Activated CD4-positive, CD25-positive, alpha-beta regulatory T cell treated with anti-CD3 and anti-CD28 coated beads, Interleukin-2, amount 50 U/mL, for 72 hours (primary cell): ENCODE measurements at regions not wholly inside any gene's neighbourhood (a gene's known extent, or its start where the extent isn't known, plus 50 kb on each side); places are given as distances from the start of the nearest gene placed in this dataset.

Experiments
- DNase-seq: peaks from one replicate; pipeline ENCODE4 v3.0.0; 2021

- no peak for DNase-seq
Observed at GRCh38 chr7:130897515-130898419, 163.8 kb upstream of the KLF14 start.

GRCh38 chr7:130899071-130899560 is 165.1 kb upstream of the KLF14 start:
- no peak for DNase-seq

GRCh38 chr7:130899638-130900401 is 165.8 kb upstream of the KLF14 start:
- DNase-seq: no peak

GRCh38 chr7:130900471-130901076 is 166.6 kb upstream of the KLF14 start:
- no peak for DNase-seq

GRCh38 chr7:130901209-130901783 is 167.3 kb upstream of the KLF14 start:
- no peak for DNase-seq

- no peak for DNase-seq
Observed at GRCh38 chr7:130902755-130903357, 168.8 kb upstream of the KLF14 start.

GRCh38 chr7:130903358-130903974 is 169.5 kb upstream of the KLF14 start:
- DNase-seq: no peak

- DNase-seq: no peak
Observed at GRCh38 chr7:130904031-130904757, 170.2 kb upstream of the KLF14 start.

- no peak for DNase-seq
Observed at GRCh38 chr7:130904792-130905191, 170.8 kb upstream of the KLF14 start.

GRCh38 chr7:130906575-130906974 is 172.6 kb upstream of the KLF14 start:
- no peak for DNase-seq

GRCh38 chr7:130907439-130907838 is 173.4 kb upstream of the KLF14 start:
- no peak for DNase-seq

- DNase-seq: no peak
Observed at GRCh38 chr7:130908345-130909160, 174.5 kb upstream of the KLF14 start.

- DNase-seq: no peak
Observed at GRCh38 chr7:130909161-130909836, 175.3 kb upstream of the KLF14 start.

GRCh38 chr7:130909881-130910672 is 176.1 kb upstream of the KLF14 start:
- no peak for DNase-seq

- DNase-seq: no peak
Observed at GRCh38 chr7:130910949-130911944, 177.2 kb upstream of the KLF14 start.

- DNase-seq: no peak
Observed at GRCh38 chr7:130912082-130912861, 178.3 kb upstream of the KLF14 start.
